Activated CD4-positive, alpha-beta T cell treated with anti-CD3 and anti-CD28 coated beads, Interleukin-2, amount 50 U/mL, for 16 hours (primary cell): ENCODE measurements at regions not wholly inside any gene's neighbourhood (a gene's known extent, or its start where the extent isn't known, plus 50 kb on each side); places are given as distances from the start of the nearest gene placed in this dataset.
"Not testable (repeated sequence)": the region's sequence is repeated elsewhere in the genome, so short reads cannot be mapped to it uniquely, and the experiment has no call there.

Experiments
- DNase-seq: peaks from one replicate; pipeline ENCODE4 v3.0.0-alpha.2; 2020

DNA sequence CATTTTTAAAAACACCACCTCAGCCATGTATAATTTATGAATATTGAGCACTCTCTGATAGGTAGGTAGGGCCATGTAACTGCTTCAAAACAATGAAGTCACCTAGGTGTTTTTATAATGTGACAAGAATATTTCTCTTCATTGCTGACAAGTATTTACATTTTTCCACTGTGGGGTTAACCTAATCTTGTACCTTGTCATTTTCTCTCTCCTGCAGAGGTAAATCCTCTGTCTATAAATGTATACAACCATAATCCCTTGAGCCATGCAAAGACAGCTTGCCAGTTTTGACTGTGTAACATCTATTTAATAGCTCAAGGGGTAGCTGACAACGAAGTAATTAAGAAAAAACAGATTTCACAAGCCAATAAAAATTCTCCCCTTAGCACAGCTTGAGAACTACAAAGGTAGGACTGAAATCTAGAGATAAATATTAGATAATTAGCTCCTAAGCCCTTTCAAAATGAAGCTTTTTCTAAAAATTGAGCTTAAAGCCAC lies 137.6 kb upstream of the POGK start:
- no peak for DNase-seq

DNA sequence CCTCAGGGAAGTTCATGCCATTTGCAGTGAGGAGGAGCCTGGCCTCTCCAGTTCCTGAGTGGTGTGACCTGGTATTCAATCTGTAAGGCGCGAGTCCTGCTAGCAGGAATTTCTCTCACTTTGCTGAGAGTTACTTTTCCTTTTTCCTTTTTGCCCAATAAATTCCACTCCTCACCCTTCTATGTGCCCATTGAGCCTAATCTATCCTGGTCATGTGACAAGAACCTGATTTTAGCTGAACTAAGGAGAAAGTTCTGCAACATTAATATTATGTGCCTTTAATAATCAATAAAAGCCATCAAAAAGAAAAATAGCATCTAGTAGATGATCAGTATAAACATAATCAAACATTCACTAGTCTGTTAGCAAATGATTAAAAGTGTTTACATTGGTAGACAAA lies 136.1 kb upstream of the POGK start:
- no peak for DNase-seq

DNA sequence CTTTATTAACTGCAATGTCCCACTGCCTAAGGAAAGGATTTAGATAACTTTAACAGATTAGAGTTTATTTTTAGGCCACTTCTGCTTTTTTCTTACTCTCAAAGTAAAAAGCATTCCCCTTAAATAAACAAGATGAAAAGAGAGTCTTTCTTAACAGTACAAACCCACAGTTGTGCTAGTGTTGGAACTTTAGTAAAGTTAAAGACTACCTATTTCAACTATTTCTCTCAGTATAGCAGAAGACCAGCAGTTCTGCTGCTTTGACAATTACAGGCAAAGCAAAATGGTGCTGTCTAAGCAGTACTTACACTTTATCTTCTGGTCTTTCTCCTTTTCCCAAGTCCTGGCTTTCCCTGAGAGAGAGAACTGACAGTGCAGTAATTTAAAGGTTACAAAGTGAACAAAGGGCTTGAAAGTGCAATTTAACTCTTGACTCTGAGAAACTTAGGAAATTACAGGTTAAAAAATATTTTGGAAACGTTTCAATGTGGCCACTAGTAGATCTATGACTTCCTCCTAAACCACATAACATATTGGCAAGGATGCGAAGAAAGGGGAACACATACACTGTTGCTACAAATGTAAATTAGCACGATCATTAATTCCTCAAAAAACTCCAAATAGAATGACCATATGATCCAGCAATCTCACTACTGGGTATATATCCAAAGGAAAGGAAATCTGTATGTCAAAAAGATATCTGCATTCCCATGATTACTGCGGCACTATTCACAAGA lies 135.4 kb upstream of the POGK start:
- no peak for DNase-seq

DNA sequence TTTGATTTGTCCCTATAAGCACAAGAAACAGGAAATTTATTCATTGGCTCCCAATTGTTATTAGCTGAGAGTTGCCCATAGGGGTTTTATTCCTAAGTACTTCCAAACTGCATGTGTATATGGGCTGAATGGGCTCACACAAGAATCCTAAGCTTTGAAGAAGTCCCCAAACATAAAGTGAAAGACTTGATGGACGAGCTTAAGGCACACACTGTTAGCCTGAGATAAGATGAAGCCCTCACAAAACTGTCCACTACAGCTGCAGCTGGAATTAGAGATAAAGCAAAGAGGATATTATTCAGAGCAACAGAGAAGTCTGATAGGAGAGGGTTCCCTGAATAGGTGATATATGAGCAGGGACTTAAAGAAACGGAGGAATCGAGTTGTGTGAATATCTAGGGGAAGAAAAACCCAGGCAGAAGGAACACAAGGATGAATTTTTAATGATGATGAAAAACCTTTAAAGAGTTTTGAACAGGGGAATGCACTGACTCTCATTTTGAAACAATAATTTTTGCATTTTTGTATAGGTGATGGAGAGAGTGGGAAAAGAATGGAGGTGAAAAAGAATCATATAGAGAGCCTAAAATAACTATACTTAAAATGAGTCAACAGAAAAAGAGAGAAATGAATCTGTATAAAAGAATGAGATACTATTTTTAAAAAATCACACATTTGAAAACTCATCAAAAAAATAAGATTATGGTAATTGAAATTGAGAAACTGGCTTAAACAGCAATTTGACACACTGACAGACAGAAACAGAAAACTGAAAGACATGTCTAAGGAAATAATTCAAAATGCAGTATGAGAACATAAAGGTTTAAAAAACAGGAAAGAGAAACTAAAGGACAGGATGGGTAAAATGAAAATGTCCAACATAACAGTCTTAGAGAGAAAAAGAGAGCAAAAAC lies 133.6 kb upstream of the POGK start:
- no peak for DNase-seq

DNA sequence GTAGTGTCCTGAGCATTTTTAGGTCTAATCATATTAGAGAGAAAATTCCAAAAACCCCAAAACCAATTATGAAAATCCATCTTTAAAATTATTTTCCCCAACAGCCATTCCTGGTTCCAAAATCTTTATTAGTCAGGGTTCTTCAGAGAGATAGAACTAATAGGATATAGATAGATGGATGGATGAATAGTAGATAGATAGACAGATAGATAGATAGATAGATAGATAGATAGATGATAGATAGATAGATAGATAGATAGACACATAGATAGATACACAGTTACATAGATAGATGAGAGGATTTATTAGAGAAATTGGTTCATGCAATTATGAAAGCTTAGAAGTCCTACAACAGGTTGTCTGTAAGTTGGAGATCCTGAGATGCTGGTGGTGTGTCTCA lies 122.7 kb upstream of the POGK start:
- no peak for DNase-seq

DNA sequence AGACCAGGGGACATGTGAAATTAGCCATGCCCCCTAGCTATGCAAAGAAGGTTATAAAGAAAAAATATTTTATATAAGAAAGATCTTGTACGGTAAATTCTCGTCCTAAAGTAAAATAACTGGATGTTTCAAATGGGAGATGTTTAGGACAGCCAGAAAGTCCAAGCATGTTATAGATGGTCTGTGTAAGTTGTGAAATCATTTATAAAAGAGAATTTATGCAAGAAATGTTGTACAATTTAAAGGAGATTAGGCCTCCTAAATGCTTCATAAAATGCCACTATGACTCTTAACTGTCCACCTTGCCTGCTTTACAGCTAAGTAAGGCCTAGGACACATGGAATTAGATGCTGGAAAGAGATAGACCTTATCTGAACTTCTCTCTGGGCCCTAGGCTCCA lies 118.1 kb upstream of the POGK start:
- no peak for DNase-seq

DNA sequence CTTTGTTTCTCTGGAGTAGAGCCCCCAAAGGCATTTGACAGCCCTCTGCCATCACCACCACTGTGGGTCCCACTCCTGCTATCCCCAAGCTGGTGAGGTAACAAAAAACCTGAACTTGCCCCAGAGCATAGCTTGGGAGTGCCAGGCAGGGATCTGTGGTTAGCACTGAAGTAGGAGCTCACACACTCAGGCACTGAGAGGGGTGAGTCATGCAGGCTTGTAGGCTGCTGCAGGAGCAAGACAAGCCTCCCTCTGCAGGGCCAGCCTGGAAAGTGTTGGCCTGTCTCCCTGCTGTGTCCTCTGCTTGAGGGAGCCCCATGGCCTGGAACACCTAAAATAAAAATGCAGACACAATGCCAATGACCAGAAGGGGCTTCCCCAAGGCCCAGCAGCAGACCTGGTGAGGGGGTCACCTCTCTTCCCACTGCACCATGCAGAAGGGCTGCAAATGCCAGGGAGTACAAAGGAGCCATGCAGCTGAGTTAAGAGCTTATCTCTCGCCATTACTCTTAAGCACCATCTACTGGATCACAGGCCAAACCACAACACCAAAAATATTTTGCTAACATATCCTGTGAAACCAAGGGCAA lies 108.9 kb upstream of the POGK start:
- DNase-seq, result no peak

DNA sequence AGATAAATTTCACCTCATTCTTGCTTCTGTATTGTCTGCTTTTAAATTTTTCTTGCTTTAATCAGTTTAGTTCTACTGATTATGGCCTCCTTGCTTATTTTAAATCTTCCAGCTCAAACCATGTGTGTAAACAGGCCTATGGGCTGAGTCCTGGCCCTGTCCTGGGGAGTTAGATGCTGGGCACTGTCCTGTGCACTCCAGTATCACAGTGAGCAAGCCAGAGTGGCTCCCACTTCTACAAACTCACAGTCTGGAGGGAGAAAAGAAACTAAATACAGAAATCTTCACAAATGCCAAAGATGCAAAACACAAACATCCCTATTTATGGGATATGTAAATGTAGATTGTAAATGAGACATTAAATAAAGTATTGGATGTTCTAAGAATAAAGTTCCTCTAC lies 101.1 kb upstream of the POGK start:
- DNase-seq, result no peak

DNA sequence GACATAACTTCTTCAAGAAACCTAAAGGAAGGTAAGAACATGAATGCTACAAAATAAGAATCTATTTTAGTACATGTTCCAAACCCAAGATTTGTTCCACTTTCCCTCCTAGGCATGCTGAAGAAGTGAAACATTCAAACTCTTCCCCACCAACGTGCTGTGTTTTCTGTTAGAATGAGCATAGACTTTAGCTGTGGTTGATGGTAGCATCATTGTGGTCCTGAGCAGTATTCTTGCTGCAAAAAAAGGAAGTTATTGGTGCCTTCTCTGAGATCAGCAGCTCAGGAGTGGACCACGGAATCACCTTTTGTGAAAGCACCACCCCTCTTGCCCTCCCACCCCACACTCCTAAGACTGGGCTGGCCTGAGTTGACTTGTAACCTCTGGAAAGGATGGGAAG lies 100.4 kb upstream of the POGK start:
- DNase-seq, result no peak

DNA sequence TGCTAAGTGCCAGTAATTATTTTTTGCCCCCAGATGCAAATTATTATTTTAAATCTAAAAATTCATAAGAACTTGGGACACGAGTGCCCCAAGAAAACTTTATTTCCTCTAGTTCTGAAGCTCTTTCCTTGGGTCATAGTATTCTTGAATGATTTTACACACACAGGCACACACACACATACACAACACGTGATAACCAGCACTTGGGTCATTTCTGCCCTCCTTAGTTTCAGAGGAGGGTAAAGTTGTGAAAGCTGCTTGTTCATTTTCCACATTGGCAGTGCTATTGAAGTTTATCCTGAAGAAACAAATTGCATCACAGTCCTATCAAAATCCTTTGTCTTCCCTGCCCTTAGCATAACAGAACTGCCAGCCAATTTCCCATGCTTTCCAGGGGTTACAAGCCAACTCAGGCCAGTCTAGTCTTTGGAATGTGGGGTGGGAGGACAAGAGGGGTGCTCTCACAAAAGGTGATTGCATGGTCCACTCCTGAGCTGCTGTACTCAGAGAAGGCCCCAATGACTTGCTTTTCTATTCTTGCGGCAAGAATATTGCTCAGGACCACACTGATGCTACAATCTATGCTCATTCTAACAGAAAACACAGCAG lies 98.5 kb upstream of the POGK start:
- DNase-seq, result no peak

DNA sequence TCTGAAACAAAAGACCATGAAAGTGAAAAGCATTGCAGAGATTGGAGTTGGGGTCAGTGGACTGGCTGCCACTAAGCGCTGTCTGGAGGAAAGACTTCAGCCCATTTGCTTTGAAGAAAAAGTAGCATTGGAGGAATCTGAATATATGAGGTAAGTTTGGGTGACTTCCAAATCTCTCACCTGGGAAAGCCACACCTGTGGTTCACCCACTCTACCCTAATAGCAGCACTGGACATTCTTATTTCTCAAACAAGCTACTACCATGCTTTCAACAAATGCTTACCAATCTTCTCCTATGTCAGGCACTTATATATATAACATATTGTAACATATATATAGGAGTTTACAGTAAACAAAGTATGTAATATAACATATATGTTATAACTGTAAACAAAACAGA lies 76.0 kb upstream of the POGK start:
- no peak for DNase-seq

DNA sequence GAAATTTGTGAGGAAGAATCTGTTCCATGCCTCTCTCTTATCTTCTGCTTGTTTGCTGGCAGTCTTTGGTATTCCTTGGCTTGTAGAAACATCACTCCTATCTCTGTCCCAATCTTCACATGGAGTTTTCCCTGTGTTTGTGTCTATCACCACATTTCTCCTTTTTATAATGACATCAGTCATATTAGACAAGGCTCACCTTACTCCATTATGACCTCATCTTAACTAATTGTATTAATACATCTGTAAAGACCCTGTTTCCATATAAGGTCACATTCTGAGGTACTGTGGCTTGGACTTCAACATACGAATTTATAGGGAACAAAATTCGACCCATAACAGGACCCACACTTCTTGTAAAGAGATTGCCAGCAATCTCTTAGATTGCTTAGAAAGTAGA lies 72.3 kb upstream of the POGK start:
- DNase-seq, result no peak

DNA sequence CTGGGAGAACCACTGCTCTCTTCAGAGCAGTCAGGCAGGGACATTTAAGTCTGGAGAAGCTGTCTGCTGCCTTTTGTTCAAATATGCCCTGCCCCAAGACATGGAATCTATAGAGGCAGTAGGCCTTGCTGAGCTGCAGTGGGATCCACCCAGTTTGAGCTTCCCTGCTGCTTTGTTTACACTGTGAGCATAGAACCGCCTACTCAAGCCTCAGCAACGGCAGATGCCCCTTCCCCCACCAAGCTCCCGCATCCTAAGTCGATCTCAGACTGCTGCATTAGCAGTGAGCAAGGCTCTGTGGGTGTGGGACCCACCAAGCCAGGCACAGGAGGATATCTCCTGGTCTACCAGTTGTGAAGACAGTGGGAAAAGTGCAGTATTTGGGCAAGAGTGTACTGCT lies 54.6 kb upstream of the POGK start:
- DNase-seq, result not testable (repeated sequence)

DNA sequence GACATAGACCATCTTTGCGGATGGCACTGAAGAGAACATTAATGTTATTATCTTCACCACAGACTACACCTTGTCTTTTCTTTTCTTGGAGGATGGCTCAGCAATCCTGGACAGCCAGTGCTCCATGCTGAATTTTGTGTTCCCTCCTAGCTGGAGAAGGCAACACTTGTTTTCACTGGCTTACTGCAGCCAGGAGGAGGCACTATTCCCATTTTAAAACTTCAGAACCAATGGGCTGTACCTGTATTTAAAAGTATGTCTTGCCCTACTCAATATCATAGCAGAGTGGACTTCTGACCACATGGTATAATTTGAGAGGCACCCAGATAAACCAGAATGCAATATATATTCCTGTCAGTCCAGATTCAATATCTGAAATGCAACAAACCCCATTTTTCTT lies 53.3 kb upstream of the POGK start:
- no peak for DNase-seq

DNA sequence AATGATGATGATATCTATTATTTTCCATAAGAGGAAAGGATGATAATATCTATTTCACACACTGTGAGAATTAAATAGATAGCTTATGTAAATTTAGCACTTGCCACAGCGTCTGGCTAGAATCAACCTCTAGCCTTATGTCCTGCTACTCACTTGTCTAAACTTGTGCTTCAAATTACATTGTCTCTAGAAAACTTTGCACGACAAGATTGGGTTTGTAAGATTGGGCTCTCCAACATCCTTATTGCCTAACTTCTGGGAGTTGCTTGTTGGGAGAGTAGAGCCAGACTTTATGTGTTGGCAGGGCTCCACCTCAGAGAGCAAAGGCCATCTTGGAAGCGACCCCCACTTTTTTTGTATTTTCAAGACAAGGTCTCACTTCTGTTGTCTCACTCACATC lies 50.0 kb upstream of the POGK start:
- DNase-seq, result no peak
